GM12801 (cell line): ENCODE measurements at regions not wholly inside any gene's neighbourhood (a gene's known extent, or its start where the extent isn't known, plus 50 kb on each side); places are given as distances from the start of the nearest gene placed in this dataset.

Experiments
- CTCF ChIP-seq: IDR thresholded peaks from one replicate; pipeline ENCODE4 v1.5.1; 2011; ENCODE audit warnings: control low read depth; ENCODE audit not compliant: insufficient read length; ENCODE audit errors: extremely low read depth

- TF ChIP-seq CTCF: no peak
Measured at GRCh38 chr16:51450376-51450775, 299.3 kb upstream of the SALL1 start.

GRCh38 chr16:51449441-51449840 lies 298.4 kb upstream of the SALL1 start:
- no peak for TF ChIP-seq CTCF

- TF ChIP-seq CTCF: no peak
Measured at GRCh38 chr16:51445250-51445649, 294.2 kb upstream of the SALL1 start.

GRCh38 chr16:51443934-51444333 lies 292.9 kb upstream of the SALL1 start:
- TF ChIP-seq CTCF: no peak

- TF ChIP-seq CTCF: no peak
Measured at GRCh38 chr16:51442141-51442870, 291.2 kb upstream of the SALL1 start.

- TF ChIP-seq CTCF: no peak
Measured at GRCh38 chr16:51440131-51440889, 289.2 kb upstream of the SALL1 start.

- no peak for TF ChIP-seq CTCF
Measured at GRCh38 chr16:51439271-51439670, 288.2 kb upstream of the SALL1 start.
